ENCODE measurements at regions not wholly inside any gene's neighbourhood (a gene's known extent, or its start where the extent isn't known, plus 50 kb on each side); places are given as distances from the start of the nearest gene placed in this dataset.

DNA sequence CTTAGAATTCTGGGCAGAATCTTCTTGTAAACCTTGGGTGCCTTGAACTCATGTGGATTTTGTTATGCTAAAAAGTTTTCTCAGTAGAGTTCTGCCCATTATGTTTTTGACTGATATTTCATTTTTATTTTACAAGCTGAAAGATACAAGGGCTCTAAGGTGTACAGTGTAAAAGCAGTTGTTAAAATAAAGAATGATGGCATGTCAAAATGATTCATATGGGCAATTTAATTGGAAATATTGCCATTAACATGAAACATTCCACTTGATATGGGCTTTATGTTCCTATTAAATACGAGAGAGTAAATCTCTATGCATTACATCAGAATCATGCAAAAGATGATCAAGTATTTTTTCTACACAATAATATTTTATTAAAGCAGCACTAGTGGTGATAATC lies 295.1 kb upstream of the ATP2B1 start:
- TF ChIP-seq TAF1 (IDR thresholded peaks at IDR 0.05; ENCODE audit: low read depth) (no peak), EZH2 (IDR thresholded peaks at IDR 0.05; ENCODE audit: borderline replicate concordance, insufficient read depth, low read length, poor library complexity, severe bottlenecking) (no peak)
- TF ChIP-seq, protein P1, sequence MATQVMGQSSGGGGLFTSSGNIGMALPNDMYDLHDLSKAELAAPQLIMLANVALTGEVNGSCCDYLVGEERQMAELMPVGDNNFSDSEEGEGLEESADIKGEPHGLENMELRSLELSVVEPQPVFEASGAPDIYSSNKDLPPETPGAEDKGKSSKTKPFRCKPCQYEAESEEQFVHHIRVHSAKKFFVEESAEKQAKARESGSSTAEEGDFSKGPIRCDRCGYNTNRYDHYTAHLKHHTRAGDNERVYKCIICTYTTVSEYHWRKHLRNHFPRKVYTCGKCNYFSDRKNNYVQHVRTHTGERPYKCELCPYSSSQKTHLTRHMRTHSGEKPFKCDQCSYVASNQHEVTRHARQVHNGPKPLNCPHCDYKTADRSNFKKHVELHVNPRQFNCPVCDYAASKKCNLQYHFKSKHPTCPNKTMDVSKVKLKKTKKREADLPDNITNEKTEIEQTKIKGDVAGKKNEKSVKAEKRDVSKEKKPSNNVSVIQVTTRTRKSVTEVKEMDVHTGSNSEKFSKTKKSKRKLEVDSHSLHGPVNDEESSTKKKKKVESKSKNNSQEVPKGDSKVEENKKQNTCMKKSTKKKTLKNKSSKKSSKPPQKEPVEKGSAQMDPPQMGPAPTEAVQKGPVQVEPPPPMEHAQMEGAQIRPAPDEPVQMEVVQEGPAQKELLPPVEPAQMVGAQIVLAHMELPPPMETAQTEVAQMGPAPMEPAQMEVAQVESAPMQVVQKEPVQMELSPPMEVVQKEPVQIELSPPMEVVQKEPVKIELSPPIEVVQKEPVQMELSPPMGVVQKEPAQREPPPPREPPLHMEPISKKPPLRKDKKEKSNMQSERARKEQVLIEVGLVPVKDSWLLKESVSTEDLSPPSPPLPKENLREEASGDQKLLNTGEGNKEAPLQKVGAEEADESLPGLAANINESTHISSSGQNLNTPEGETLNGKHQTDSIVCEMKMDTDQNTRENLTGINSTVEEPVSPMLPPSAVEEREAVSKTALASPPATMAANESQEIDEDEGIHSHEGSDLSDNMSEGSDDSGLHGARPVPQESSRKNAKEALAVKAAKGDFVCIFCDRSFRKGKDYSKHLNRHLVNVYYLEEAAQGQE (IDR thresholded peaks at IDR 0.05; ENCODE audit: borderline replicate concordance), result no peak

Data from neural cell (in vitro differentiated cells).